ENCODE measurements at regions not wholly inside any gene's neighbourhood (a gene's known extent, or its start where the extent isn't known, plus 50 kb on each side); places are given as distances from the start of the nearest gene placed in this dataset.

GRCh38 chr1:39116860-39117728, 87.4 kb upstream of the MACF1 start:
- Mint-ChIP-seq H3K27me3 (no peaks in the 10 kb centered on the region), H3K27ac (no peak overlapping the region), H3K4me3 (no peak overlapping the region), H3K9me3 (no peaks in the 10 kb centered on the region), H3K4me1 (peaks cover 3 to 6% of the 10 kb centered on the region in 2 donors), H3K36me3 (peaks cover 7 to 10% of the 10 kb centered on the region in 2 donors)
- ATAC-seq (replicated peaks) (no peak), DNase-seq (no peak)

GRCh38 chr1:39117899-39118450, 86.5 kb upstream of the MACF1 start:
- Mint-ChIP-seq H3K27ac (no peak overlapping the region), H3K4me3 (no peak overlapping the region), H3K4me1 (peaks cover 5 to 6% of the 10 kb centered on the region in 2 donors), H3K27me3 (no peaks in the 10 kb centered on the region), H3K36me3 (peaks cover 4 to 13% of the 10 kb centered on the region in 2 donors), H3K9me3 (no peaks in the 10 kb centered on the region)
- no peak for DNase-seq
- ATAC-seq (replicated peaks), result no peak

GRCh38 chr1:39122056-39122455, 82.4 kb upstream of the MACF1 start:
- no peaks in the 10 kb centered on the region for H3K27me3 Mint-ChIP-seq
- H3K36me3 Mint-ChIP-seq, result peaks cover 4 to 13% of the 10 kb centered on the region in 2 donors
- no peaks in the 10 kb centered on the region for H3K9me3 Mint-ChIP-seq
- ATAC-seq (replicated peaks) (no peak), DNase-seq (no peak)
- peaks cover 5 to 6% of the 10 kb centered on the region in 2 donors for H3K4me1 Mint-ChIP-seq
- H3K27ac Mint-ChIP-seq, result no peak overlapping the region
- H3K4me3 Mint-ChIP-seq, result no peak overlapping the region

- no peak for ATAC-seq (replicated peaks)
- no peak overlapping the region for H3K27ac Mint-ChIP-seq
- H3K9me3 Mint-ChIP-seq, result no peaks in the 10 kb centered on the region
- no peak for DNase-seq
- no peak overlapping the region for H3K4me3 Mint-ChIP-seq
- no peaks in the 10 kb centered on the region for H3K27me3 Mint-ChIP-seq
- H3K4me1 Mint-ChIP-seq, result peaks cover 0 to 2% of the 10 kb centered on the region in 2 donors
- H3K36me3 Mint-ChIP-seq, result peaks cover 4 to 16% of the 10 kb centered on the region in 2 donors
These were observed 80.2 kb upstream of the MACF1 start for GRCh38 chr1:39124282-39124681.

DNA sequence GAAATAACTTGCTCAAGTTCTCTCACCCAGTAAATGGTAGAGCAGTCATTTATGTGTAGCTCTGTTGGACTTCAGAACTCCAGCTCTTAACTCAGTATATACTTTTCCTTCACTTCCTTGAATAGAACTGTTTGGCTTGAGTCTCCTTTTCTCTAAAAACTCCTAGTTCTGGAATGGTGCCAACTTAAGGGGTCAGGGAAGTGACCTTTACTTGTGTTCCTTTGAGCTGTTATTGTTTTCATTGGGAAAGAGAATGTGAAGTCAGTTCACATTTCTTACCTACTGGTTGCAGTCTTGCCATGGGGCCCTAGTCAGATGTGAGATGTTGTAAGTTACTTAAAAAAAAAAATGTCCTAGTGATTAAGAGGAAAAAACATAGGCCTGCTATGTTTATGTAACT, 77.0 kb upstream of the MACF1 start:
- DNase-seq, result no peak
- peaks cover 0 to 7% of the 10 kb centered on the region in 2 donors for H3K4me1 Mint-ChIP-seq
- no peak for ATAC-seq (replicated peaks)
- H3K9me3 Mint-ChIP-seq, result no peaks in the 10 kb centered on the region
- H3K27me3 Mint-ChIP-seq, result no peaks in the 10 kb centered on the region
- peaks cover 4 to 11% of the 10 kb centered on the region in 2 donors for H3K36me3 Mint-ChIP-seq
- no peak overlapping the region for H3K27ac Mint-ChIP-seq
- H3K4me3 Mint-ChIP-seq, result no peak overlapping the region

DNA sequence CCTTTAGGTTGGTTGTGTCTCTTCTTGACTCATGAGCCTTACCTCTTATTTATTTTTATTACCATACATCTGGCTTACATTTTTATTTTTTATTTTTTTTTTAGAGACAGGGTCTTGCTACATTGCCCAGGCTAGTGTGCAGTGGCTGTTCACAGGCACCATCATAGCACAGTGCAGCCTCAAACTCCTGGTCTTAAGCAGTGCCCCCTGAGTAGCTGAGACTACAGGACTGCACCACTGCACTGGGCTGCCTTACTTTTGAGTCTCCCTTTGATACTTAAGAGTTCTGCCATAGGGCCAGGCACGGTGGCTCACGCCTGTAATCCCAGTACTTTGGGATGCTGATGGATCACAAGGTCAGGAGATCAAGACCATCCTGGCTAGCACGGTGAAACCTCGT, 76.4 kb upstream of the MACF1 start:
- DNase-seq (no peak), ATAC-seq (replicated peaks) (no peak)
- peaks cover 4 to 7% of the 10 kb centered on the region in 2 donors for H3K36me3 Mint-ChIP-seq
- H3K27me3 Mint-ChIP-seq, result no peaks in the 10 kb centered on the region
- no peaks in the 10 kb centered on the region for H3K9me3 Mint-ChIP-seq
- H3K4me1 Mint-ChIP-seq, result peaks cover 0 to 5% of the 10 kb centered on the region in 2 donors
- no peak overlapping the region for H3K4me3 Mint-ChIP-seq
- H3K27ac Mint-ChIP-seq, result no peak overlapping the region

- no peak for ATAC-seq (replicated peaks)
- Mint-ChIP-seq H3K27me3 (no peaks in the 10 kb centered on the region), H3K4me3 (no peak overlapping the region)
These were observed 75.5 kb upstream of the MACF1 start for GRCh38 chr1:39128959-39129358.

GRCh38 chr1:39129514-39129913, 75.0 kb upstream of the MACF1 start:
- Mint-ChIP-seq H3K4me1 (peaks cover 0 to 5% of the 10 kb centered on the region in 2 donors), H3K27ac (no peak overlapping the region), H3K27me3 (no peaks in the 10 kb centered on the region), H3K4me3 (no peak overlapping the region), H3K9me3 (no peaks in the 10 kb centered on the region), H3K36me3 (peaks cover 4 to 7% of the 10 kb centered on the region in 2 donors)
- no peak for DNase-seq
- peak in 1 of 2 donors; percentile 39 for ATAC-seq (replicated peaks)

More at GRCh38 chr1:39128959-39129358, 75.5 kb upstream of the MACF1 start:
- Mint-ChIP-seq H3K4me1 (peaks cover 0 to 5% of the 10 kb centered on the region in 2 donors), H3K9me3 (no peaks in the 10 kb centered on the region), H3K27ac (no peak overlapping the region), H3K36me3 (peaks cover 4 to 7% of the 10 kb centered on the region in 2 donors)
- DNase-seq, result no peak

DNA sequence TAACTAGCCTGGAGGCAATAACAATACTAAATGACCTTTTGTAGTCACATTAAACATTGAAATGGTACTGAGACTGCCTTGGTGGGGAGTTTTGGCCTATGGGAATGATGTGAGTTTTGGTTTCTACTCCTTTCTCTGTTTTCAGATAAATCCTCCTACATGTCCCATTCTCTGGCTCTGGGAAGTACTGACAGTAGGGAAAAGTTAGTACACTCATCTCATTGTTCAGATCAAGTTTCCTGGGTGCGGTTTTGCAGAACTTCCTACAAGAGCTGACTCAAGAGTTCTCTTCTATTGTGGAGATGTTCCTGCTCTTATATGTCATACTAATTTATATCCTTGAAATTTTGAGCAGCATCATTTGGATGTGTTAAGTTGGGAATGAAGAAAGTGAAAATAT, 74.2 kb upstream of the MACF1 start:
- ATAC-seq (replicated peaks) (no peak), DNase-seq (no peak)
- peaks cover 0 to 7% of the 10 kb centered on the region in 2 donors for H3K4me1 Mint-ChIP-seq
- no peak overlapping the region for H3K4me3 Mint-ChIP-seq
- H3K27me3 Mint-ChIP-seq, result no peaks in the 10 kb centered on the region
- H3K9me3 Mint-ChIP-seq, result no peaks in the 10 kb centered on the region
- peaks cover 4 to 7% of the 10 kb centered on the region in 2 donors for H3K36me3 Mint-ChIP-seq
- H3K27ac Mint-ChIP-seq, result no peak overlapping the region

- ATAC-seq (replicated peaks) (no peak), DNase-seq (no peak)
- peaks cover 0 to 7% of the 10 kb centered on the region in 2 donors for H3K4me1 Mint-ChIP-seq
- peaks cover 0 to 4% of the 10 kb centered on the region in 2 donors for H3K36me3 Mint-ChIP-seq
- H3K27me3 Mint-ChIP-seq, result no peaks in the 10 kb centered on the region
- no peak overlapping the region for H3K27ac Mint-ChIP-seq
- no peak overlapping the region for H3K4me3 Mint-ChIP-seq
- H3K9me3 Mint-ChIP-seq, result no peaks in the 10 kb centered on the region
These were observed 72.6 kb upstream of the MACF1 start for GRCh38 chr1:39131940-39132339.

- Mint-ChIP-seq H3K27ac (no peak overlapping the region), H3K36me3 (peaks cover 0 to 4% of the 10 kb centered on the region in 2 donors), H3K9me3 (no peaks in the 10 kb centered on the region), H3K4me3 (no peak overlapping the region), H3K4me1 (peaks cover 0 to 7% of the 10 kb centered on the region in 2 donors), H3K27me3 (no peaks in the 10 kb centered on the region)
- no peak for DNase-seq
- ATAC-seq (replicated peaks), result no peak
These were observed 71.8 kb upstream of the MACF1 start for GRCh38 chr1:39132505-39133339.

- Mint-ChIP-seq H3K36me3 (peaks cover 0 to 4% of the 10 kb centered on the region in 2 donors), H3K4me1 (peaks cover 0 to 7% of the 10 kb centered on the region in 2 donors), H3K9me3 (no peaks in the 10 kb centered on the region), H3K4me3 (no peak overlapping the region), H3K27ac (no peak overlapping the region), H3K27me3 (no peaks in the 10 kb centered on the region)
- DNase-seq, result no peak
- no peak for ATAC-seq (replicated peaks)
These were observed 71.2 kb upstream of the MACF1 start for GRCh38 chr1:39133340-39133684.

DNA sequence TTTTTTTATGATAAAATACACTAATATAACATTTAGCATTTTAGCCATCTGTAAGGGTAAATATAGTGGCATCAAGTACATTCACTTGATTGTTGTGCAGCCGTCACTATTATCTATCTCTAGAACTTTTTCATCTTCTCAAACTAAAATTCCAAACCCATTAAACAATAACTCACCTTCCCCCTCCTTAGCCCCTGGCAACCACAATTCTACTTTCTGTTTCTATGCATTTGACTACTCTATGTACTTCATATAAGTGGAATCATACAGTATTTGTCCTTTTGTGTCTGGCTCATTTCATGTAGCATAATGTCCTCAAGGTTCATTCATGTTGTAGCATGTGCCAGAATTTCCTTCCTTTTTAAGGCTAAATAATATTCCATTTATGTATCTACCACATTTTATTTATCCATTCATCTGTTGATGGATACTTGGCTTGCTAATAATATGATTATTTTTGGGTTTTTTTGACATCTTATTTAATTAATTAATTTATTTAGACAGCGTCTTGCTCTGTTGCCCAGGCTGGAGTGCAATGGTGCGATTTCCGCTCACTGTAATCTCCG, 69.6 kb upstream of the MACF1 start:
- no peak for DNase-seq
- ATAC-seq (replicated peaks), result no peak
- Mint-ChIP-seq H3K4me3 (no peak overlapping the region), H3K36me3 (peaks cover 4 to 6% of the 10 kb centered on the region in 2 donors), H3K9me3 (no peaks in the 10 kb centered on the region), H3K27ac (no peak overlapping the region), H3K27me3 (no peaks in the 10 kb centered on the region), H3K4me1 (peaks cover 0 to 4% of the 10 kb centered on the region in 2 donors)

DNA sequence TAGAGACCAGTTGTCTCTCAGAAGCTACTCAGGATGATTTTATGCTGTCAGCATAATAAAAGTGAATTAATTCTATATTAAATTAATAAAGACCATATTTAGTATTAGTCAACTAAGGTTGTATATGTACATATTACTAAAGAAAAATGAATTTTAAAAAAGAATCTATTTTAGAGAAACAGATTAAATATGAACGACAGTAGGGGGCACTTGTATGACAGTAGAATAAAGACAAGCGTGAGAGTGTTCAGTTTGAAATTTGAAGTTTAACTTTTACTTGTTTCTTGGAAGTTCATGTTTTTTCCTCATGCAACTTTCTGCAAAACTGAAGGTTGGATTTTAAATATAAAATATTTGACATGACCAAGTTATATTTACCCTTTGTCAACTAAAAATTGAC, 67.9 kb upstream of the MACF1 start:
- Mint-ChIP-seq H3K36me3 (peaks cover 4 to 6% of the 10 kb centered on the region in 2 donors), H3K4me1 (peaks cover 0 to 3% of the 10 kb centered on the region in 2 donors), H3K4me3 (no peak overlapping the region), H3K27me3 (no peaks in the 10 kb centered on the region), H3K27ac (no peak overlapping the region), H3K9me3 (no peaks in the 10 kb centered on the region)
- ATAC-seq (replicated peaks) (no peak), DNase-seq (no peak)
